OCI-LY3 (cell line): ENCODE measurements at regions not wholly inside any gene's neighbourhood (a gene's known extent, or its start where the extent isn't known, plus 50 kb on each side); places are given as distances from the start of the nearest gene placed in this dataset.
"Not testable (repeated sequence)": the region's sequence is repeated elsewhere in the genome, so short reads cannot be mapped to it uniquely, and the experiment has no call there.

ENCODE experiments used
- H2AFZ ChIP-seq: fragments of 200-600, 300-600 bp; shearing (Covaris generic); 2 replicates; pipeline ENCODE4 v1.6.0; 2014; ENCODE audit warnings: antibody characterized with exemption, low read depth, low read length
- H3K27ac ChIP-seq: fragments of 200-600, 300-600 bp; sonication (generic); 2 replicates; pipeline ENCODE4 v1.5.1; 2014; ENCODE audit warnings: mild to moderate bottlenecking, low read length, moderate library complexity, mixed read lengths
- H3K27me3 ChIP-seq: fragments of 200-600, 300-600 bp; sonication (generic); 2 replicates; pipeline ENCODE4 v1.6.1; 2014; ENCODE audit warnings: low read depth, low read length, mixed read lengths
- H3K36me3 ChIP-seq: fragments of 200-600, 300-600 bp; sonication (generic); replicated peaks from 2 replicates; pipeline ENCODE3; 2014; ENCODE audit warnings: low read depth, low read length, mixed read lengths
- H3K4me1 ChIP-seq: fragments of 300-600, 200-600 bp; sonication (generic); 2 replicates; pipeline ENCODE4 v1.6.1; 2014; ENCODE audit warnings: low read length, mixed read lengths
- H3K4me2 ChIP-seq: fragments of 200-600, 300-600 bp; sonication (generic); 2 replicates; pipeline ENCODE4 v1.6.1; 2014; ENCODE audit warnings: low read length, mixed read lengths
- H3K4me3 ChIP-seq: fragments of 300-600, 200-600 bp; sonication (generic); 2 replicates; pipeline ENCODE4 v1.5.1; 2014; ENCODE audit warnings: antibody characterized with exemption, mild to moderate bottlenecking, low read length, moderate library complexity
- H3K79me2 ChIP-seq: fragments of 300-600, 200-600 bp; shearing (Covaris generic); 2 replicates; pipeline ENCODE4 v1.6.1; 2014; ENCODE audit warnings: mild to moderate bottlenecking, low read length, mixed read lengths
- H3K9ac ChIP-seq: fragments of 300-600, 200-600 bp; shearing (Covaris generic); 2 replicates; pipeline ENCODE4 v1.6.0; 2014; ENCODE audit warnings: mild to moderate bottlenecking, low read length, moderate library complexity
- H3K9me3 ChIP-seq: fragments of 200-600, 300-600 bp; shearing (Covaris generic); 2 replicates; pipeline ENCODE4 v1.6.1; 2014; ENCODE audit warnings: low read length, mixed read lengths; ENCODE audit not compliant: insufficient read depth
- H4K20me1 ChIP-seq: fragments of 200-600, 300-600 bp; sonication (generic); 2 replicates; pipeline ENCODE4 v1.6.1; 2016; ENCODE audit warnings: low read length, mixed read lengths; ENCODE audit not compliant: insufficient read depth
- CTCF ChIP-seq: fragments of 200-600, 300-600 bp; sonication (generic); IDR thresholded peaks from 2 replicates; pipeline ENCODE4 v1.5.1; 2014; ENCODE audit warnings: antibody characterized with exemption, low read length, low read depth
- EZH2phosphoT487 ChIP-seq: fragments of 200-600 bp; shearing (Covaris generic); IDR thresholded peaks from 2 replicates; pipeline ENCODE4 v1.6.1; 2018; ENCODE audit warnings: antibody characterized with exemption, mixed run types, low read depth

- H3K27ac ChIP-seq = no peak overlapping the region
- no peaks in the 10 kb centered on the region for H3K9me3 ChIP-seq
- no peaks in the 10 kb centered on the region for H3K27me3 ChIP-seq
- no peaks in the 10 kb centered on the region for H4K20me1 ChIP-seq
- no peak overlapping the region for H3K9ac ChIP-seq
- H3K4me1 ChIP-seq = peaks cover 5% of the 10 kb centered on the region; the same call in 1 of the 2 replicates
- no peak overlapping the region for H3K4me3 ChIP-seq
- TF ChIP-seq CTCF = no peak
- no peak for TF ChIP-seq EZH2phosphoT487
- H2AFZ ChIP-seq = no peak overlapping the region
- H3K79me2 ChIP-seq = no peaks in the 10 kb centered on the region
- H3K4me2 ChIP-seq = 0 out of 2 replicates have a peak overlapping the region, but pooled peaks have one; percentile 2
- H3K36me3 ChIP-seq = no peaks in the 10 kb centered on the region
Measured at GRCh38 chr6:49142421-49143151, 320.5 kb downstream of the MMUT start.

GRCh38 chr6:49121970-49122369 lies 341.1 kb downstream of the MMUT start:
- peak overlapping the region; percentile 75 for H2AFZ ChIP-seq
- no peaks in the 10 kb centered on the region for H3K9me3 ChIP-seq
- H3K4me3 ChIP-seq = no peak overlapping the region
- H3K36me3 ChIP-seq = no peaks in the 10 kb centered on the region
- no peak for TF ChIP-seq EZH2phosphoT487
- H3K4me2 ChIP-seq = no peak overlapping the region
- no peak overlapping the region for H3K9ac ChIP-seq
- H3K79me2 ChIP-seq = no peaks in the 10 kb centered on the region
- no peaks in the 10 kb centered on the region for H4K20me1 ChIP-seq
- no peaks in the 10 kb centered on the region for H3K4me1 ChIP-seq
- H3K27ac ChIP-seq = no peak overlapping the region
- H3K27me3 ChIP-seq = no peaks in the 10 kb centered on the region

GRCh38 chr6:49118478-49118877 lies 344.6 kb downstream of the MMUT start:
- Histone ChIP-seq H3K27me3 (no peaks in the 10 kb centered on the region), H3K27ac (no peak overlapping the region), H2AFZ (no peak overlapping the region), H3K4me1 (no peaks in the 10 kb centered on the region), H3K4me3 (no peak overlapping the region), H3K9me3 (no peaks in the 10 kb centered on the region; the same call in 1 of the 2 replicates), H3K79me2 (no peaks in the 10 kb centered on the region), H3K36me3 (no peaks in the 10 kb centered on the region), H3K9ac (no peak overlapping the region), H4K20me1 (no peaks in the 10 kb centered on the region), H3K4me2 (no peak overlapping the region)
- no peak for TF ChIP-seq EZH2phosphoT487
- TF ChIP-seq CTCF = no peak

- no peaks in the 10 kb centered on the region; the same call in 1 of the 2 replicates for H3K9me3 ChIP-seq
- no peak overlapping the region for H3K4me3 ChIP-seq
- no peak overlapping the region for H3K27ac ChIP-seq
- no peaks in the 10 kb centered on the region for H3K27me3 ChIP-seq
- H4K20me1 ChIP-seq = no peaks in the 10 kb centered on the region
- H2AFZ ChIP-seq = no peak overlapping the region
- no peaks in the 10 kb centered on the region for H3K36me3 ChIP-seq
- H3K9ac ChIP-seq = no peak overlapping the region
- H3K4me2 ChIP-seq = no peak overlapping the region
- TF ChIP-seq CTCF (no peak), EZH2phosphoT487 (no peak)
- no peaks in the 10 kb centered on the region for H3K4me1 ChIP-seq
- H3K79me2 ChIP-seq = no peaks in the 10 kb centered on the region
Measured at GRCh38 chr6:49110916-49111315, 352.1 kb downstream of the MMUT start.

- not testable (repeated sequence) for H3K4me3 ChIP-seq, H3K9ac ChIP-seq, H4K20me1 ChIP-seq, H3K9me3 ChIP-seq, H3K4me1 ChIP-seq, H2AFZ ChIP-seq, H3K27ac ChIP-seq, H3K36me3 ChIP-seq, H3K4me2 ChIP-seq, H3K79me2 ChIP-seq, H3K27me3 ChIP-seq
Measured at GRCh38 chr6:49097664-49098063, 365.4 kb downstream of the MMUT start.
